ENCODE measurements at regions not wholly inside any gene's neighbourhood (a gene's known extent, or its start where the extent isn't known, plus 50 kb on each side); places are given as distances from the start of the nearest gene placed in this dataset.
A peak's percentile ranks its signal among the peaks of the same experiment; 100 is the strongest.
"Not testable (repeated sequence)": the region's sequence is repeated elsewhere in the genome, so short reads cannot be mapped to it uniquely, and the experiment has no call there.

DNA sequence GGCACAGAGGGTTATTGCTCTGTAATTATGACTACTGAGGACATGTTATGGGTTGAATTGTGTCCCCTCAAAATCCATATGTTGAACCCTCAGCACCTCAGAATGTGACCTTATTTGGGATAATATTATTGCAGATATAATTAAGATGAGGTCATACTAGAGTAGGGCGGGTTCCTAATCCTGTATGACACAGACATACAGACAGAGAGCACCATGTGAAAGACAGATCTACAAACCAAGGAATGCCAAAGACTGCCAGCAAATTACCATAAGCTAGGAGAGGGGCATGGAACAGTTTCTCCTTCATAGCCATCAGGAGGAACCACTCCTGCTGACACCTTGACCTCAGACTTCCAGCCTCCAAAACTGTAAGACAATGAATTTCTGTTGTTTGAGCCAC lies 115.2 kb upstream of the OTUD4 start:
- DNase-seq (ENCODE audit: low read depth): no peak

DNA sequence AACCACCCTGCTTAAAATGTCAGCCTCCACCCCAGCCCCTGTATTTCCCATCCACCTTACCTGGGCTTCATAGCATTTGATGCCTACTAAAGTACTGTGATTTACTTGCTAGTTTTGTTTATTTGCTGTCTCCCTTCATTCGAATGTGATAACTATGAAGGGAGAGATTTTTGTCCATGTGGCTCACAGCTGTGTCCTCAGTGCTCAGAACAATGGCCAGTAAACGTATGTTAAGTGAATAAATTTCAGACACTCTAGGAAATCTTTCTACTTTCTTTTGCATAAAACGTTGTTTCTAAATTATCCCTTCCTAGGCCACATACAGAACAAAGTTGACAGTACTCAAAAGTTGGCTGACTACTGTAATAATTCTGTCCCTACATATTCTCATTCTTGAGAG lies 114.7 kb upstream of the OTUD4 start:
- DNase-seq (ENCODE audit: low read depth): no peak

- DNase-seq (ENCODE audit: low read depth): no peak
Measured at GRCh38 chr4:145293658-145294057, 113.3 kb upstream of the OTUD4 start.

DNA sequence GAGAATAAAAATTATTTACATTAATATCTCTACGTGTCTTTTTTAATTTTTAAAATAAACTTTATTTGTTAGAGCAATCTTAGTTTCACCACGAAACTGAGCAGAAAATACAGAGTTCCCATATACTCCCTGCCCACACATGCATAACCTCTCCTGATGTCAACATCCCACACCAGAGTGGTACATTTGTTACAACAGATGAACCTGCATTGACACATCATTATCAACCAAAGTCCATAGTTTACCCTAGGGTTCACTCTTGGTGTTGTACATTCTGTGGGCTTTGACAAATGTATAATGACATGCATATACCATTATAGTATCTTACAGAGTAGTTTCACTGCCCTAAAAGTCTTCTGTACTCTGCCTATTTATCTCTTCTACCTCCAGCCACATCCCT lies 110.6 kb upstream of the OTUD4 start:
- DNase-seq (ENCODE audit: low read depth): no peak

- peak; percentile 44 for DNase-seq (ENCODE audit: low read depth)
Measured at GRCh38 chr4:145289403-145290076, 109.2 kb upstream of the OTUD4 start.

DNA sequence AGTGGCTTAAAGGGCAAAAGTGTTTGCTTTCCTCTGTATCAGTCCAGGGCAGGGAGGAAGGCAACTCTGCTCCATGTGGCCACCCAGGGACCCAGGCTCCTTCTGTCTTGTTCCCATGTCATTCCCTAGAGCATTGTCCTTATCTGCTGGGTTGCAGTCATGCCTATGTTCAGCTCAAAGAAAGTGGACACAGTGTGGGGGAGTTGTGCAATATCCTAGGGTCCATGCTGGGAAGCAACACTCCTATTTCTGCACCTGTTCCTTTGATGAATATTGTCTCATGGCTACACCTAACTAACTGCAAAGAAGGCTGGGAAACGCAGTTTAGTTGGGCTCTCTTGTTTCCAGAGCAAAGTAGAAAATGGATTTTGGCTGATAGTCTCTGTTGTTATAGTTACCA lies 107.0 kb upstream of the OTUD4 start:
- DNase-seq (ENCODE audit: low read depth): no peak

DNA sequence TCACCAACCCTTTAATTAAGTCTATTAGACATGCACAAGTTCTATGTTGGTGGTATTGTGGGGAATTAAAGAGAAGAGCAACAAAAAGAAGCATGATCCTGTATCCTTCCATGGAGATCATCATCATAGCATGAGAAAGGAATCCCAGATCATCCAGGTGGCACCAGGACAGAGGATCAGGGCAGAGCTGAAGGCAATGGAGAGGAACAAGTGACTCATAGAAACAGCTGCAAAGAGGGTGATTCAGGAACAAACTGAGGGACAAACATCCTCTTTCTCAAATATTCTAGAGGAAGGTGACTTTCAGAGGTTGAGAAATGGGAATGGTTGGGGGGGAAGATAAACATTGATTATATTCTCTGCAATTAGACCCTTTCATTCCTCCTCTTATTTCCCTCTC lies 105.5 kb upstream of the OTUD4 start:
- DNase-seq (ENCODE audit: low read depth): peak; percentile 79

- DNase-seq (ENCODE audit: low read depth): no peak
Measured at GRCh38 chr4:145283909-145284308, 103.5 kb upstream of the OTUD4 start.

DNA sequence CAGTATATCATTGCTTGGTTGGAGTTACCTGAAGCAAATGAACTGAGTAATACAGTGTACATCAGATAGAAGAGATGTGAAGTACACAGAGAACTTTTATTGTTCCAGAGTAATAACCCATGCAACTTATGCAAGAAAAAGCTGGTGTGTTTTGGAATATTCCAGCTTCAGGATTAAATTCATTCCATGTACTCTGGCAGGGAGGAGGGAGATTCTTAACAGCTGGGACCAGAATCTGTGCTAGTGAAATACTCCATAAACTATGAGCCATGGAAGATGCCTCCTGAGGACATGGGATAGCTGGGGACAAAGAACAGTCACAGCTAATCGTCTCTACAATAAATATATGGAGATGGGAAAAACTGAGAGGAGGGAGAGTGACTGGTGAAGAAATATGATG lies 101.6 kb upstream of the OTUD4 start:
- no peak for DNase-seq (ENCODE audit: low read depth)

DNA sequence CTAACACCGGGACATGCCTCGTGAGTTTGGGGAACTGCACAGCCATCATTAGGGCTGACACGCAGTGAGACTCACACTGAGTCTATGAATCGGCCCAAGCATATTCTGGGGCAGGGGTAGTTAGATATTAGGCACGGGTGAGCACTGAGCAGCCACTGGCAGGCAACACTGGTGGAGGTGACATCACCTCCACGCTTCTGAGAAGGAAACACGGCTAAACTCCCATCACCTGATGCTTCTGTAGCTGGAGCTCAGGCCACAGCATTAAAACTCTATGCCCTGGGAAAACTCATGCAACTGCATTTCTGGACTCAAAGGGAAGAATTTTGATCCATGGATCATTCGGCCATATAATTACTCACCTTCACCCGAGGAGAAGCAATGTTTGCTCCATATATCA lies 100.8 kb upstream of the OTUD4 start:
- no peak for DNase-seq (ENCODE audit: low read depth)

GRCh38 chr4:145280541-145280940 lies 100.2 kb upstream of the OTUD4 start:
- DNase-seq (ENCODE audit: low read depth): no peak

DNA sequence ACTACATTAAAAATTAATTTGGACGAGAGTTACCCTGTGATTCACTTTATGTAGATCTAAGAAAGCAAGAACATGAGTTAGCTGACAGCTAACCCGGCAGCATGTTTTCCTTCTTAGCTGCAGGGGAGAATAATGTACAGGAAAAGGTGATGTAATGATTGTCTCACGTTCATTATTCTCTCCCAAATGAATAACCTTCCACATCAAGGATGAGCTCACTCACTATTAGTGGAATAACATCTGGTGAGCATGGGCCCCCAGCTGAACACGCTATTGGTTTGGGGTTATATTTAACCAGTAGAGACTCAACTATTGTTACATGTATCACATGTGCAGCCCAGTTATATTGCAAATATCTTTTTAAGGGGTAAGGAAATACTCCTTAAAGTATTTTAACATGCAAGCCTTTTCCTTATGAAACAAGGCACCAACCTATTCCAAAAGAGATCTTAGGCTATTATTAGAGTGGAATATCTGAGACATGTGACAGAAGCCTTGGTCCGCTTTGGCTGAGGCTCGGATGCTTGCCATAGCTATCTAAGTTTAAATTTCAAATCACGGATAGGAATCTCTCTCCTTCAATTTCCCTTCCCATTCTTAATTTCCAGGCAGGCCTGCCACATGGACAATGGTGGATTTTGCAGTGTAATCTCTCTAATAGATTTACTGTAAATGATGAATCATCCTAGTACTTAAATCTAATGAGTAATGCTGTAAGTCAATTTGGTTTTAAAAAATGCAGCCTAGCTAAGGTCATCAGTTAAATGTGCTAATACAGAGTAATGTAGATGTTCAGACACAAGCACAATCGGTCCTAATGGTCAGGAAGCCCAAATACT lies 99.0 kb upstream of the OTUD4 start:
- peak; percentile 72 for DNase-seq (ENCODE audit: low read depth)

- DNase-seq (ENCODE audit: low read depth): peak; percentile 58
Measured at GRCh38 chr4:145278341-145279121, 98.1 kb upstream of the OTUD4 start.

DNA sequence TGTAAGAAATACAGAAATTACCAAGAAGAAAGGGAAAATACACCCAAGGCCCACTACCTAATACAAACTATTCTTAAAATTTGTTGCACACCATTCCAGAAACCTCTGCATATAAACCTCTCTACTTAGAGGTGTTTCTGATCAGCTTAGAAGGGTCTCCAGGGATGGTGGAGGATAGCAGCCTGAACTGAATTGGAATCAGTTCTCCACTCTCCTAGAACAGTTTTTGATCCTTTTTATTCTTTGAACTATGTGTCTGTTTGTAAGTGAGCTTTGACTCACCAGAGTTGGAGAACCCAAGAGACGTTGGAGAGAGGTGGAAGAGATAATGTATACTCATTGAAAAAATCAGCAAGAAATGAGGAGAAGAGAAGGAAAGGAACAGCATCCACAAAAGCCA lies 96.6 kb upstream of the OTUD4 start:
- no peak for DNase-seq (ENCODE audit: low read depth)

GRCh38 chr4:145276050-145276449 lies 95.7 kb upstream of the OTUD4 start:
- DNase-seq (ENCODE audit: low read depth): no peak

GRCh38 chr4:145271194-145271593 lies 90.8 kb upstream of the OTUD4 start:
- no peak for DNase-seq (ENCODE audit: low read depth)

DNA sequence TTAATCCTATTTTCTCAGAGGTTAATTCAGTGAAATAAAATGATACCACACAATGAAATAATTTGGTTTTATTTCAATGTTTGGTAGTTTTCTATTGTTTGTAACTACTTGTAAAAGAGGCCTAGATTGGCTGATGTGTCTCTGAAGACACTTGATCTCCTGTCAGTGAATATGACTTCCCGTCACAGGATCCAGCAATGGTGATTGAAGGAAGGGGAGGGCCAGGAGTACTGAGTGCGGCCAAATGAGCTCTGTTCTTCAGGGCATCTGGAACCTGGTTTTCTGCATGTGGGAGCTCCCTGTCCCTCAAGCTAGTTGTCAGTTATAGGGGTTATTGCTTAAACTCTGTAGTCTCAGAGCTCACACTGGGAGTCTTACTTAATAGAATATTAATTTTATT lies 86.5 kb upstream of the OTUD4 start:
- no peak for DNase-seq (ENCODE audit: low read depth)

DNA sequence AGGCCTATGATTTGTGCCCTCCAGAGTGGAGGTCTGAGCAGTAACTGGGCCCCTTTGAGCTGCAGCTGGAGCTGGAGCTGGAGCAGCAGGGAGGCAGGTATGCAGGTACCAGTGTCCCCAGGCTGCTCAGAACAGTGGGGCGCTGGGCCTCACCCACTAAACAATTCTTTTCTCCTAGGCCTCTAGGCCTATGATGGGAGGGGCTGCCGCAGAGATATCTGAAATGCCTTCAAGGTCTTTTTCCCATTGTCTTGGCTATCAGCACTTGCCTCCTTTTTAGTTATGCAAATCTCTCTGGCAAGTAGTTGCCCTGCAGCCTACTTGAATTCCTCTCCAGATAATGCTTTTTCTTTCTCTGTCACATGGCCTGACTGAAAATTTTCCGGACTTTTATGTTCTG lies 79.7 kb upstream of the OTUD4 start:
- no peak for DNase-seq (ENCODE audit: low read depth)

GRCh38 chr4:145255311-145255710 lies 74.9 kb upstream of the OTUD4 start:
- not testable (repeated sequence) for DNase-seq (ENCODE audit: low read depth)

DNA sequence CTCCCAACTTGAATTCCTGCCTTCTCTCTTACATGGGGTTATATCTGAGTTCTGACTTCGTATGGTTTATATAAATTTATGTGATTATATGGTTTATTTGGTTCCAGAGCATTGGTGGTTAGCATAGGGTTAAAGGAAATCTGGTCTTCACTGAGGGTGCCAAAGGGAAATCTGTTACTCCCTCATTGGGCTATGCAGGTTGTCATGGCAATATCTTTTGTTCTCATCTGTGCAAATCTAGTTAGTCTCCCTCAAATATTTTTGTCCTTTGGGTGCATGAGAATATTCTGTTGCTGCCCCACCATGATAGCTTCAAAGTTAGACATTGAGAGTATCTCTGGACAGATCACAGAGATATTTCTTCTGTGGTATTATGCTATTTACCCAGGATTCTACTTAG lies 71.8 kb upstream of the OTUD4 start:
- DNase-seq (ENCODE audit: low read depth): no peak

DNA sequence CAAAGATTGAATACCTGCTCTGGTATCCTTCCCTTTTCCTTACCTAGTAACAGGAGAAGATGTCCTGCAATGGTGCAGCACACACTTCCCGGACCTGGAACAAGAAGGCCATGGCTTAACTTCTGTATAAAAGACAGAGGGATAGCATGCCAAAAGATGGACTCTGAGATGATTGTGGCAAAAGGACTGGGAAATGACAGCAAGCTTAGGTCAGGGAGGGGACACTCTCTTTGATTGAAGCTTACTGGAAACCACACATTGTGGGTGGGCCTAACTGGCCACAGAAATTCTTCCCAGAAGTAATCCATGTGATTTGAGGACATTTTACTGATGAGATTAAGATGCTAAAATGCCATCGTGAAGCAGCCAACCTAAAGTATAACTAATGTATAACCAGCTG lies 71.0 kb upstream of the OTUD4 start:
- DNase-seq (ENCODE audit: low read depth): peak; percentile 13

- no peak for DNase-seq (ENCODE audit: low read depth)
Measured at GRCh38 chr4:145248971-145249370, 68.6 kb upstream of the OTUD4 start.

DNA sequence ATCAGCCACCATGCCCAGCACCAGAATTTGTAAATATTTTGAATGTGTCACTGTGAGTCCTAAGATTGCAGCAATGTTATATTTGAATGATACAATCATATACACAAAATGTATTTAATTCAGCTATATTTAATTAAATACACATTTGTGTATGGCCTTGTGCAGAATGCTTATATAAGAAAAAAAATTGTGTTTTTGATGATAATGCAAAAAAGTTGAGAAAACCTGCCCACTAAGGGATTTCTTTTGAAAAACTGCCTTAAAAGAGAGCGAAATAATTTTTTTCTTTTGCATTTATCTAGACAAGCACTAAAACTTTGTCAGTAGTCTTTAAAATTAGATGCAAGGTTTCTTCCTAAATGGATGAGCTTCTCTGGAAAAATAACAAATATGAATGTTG lies 68.1 kb upstream of the OTUD4 start:
- DNase-seq (ENCODE audit: low read depth): no peak

Data from renal cortical epithelial cell (primary cell).